Raji (cell line): ENCODE measurements at regions not wholly inside any gene's neighbourhood (a gene's known extent, or its start where the extent isn't known, plus 50 kb on each side); places are given as distances from the start of the nearest gene placed in this dataset.

Experiments used
- POLR2A ChIP-seq: IDR thresholded peaks from 2 replicates; pipeline ENCODE4 v1.6.1; 2011; ENCODE audit warnings: low read depth, low read length, control low read depth; ENCODE audit not compliant: insufficient read depth

DNA sequence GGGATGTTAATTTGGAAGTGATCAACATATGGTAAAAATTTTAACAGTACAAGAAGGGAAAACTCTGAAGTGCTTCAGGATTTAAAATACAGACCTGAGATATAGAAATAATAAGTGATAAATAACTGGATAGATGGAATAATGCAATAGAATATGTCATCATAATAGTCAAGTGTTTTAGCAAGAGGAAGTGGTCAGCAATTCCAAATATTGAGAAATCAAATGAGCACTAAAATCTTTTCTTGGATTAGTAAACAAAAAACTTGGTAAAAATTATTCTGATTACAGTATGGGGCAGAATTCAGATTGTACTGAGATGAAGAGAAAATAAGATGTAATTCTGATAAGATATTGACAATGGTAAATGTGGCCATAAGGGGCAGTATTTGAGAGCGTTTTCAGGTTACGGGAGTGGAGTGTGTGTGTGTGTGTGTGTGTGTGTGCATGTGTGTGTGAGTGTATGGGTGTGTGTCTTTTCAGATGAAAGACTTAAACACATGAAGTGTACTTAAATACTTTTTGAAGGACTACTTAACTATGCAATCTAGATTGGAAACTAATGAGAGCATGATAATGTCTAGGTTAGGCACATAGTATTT is 217.9 kb upstream of the ITGA4 start:
- no peak for TF ChIP-seq POLR2A

DNA sequence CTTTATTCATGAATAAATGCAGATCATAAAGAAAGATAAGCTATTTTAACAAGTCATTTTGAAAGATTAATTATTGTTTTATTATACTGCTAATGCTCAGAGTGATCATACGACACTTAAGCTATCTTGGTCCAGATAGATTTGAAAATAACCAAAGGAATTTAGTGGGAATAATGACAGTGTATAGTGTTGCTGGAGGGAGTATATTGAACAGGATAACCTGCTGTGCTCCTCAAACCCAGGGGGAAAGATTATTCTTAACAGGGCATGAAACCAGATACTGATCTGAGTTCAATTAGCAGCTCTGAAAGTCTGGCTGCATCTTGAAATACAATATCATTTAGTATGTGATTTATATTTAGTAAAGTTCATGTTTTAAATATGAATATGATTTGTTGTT is 216.3 kb upstream of the ITGA4 start:
- no peak for TF ChIP-seq POLR2A

DNA sequence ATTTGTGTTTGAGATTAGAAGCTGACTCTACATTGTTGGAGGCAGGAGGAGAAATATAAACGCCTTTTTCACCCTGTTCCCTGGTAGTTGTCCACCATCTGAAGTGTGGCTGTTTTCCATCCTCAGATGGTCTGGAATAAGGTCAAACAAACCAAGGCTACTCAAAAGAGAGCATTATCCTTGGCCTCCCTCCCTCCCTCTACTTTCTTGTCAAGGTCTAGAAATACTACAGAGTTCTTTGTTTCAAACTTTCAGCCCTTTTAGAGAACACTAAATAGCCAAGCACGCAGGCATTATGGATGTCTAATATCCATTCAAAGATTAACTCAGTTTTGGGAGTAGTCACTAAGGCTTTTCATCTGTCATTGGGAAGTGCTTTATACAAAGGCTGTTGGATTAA is 215.8 kb upstream of the ITGA4 start:
- TF ChIP-seq POLR2A = no peak

DNA sequence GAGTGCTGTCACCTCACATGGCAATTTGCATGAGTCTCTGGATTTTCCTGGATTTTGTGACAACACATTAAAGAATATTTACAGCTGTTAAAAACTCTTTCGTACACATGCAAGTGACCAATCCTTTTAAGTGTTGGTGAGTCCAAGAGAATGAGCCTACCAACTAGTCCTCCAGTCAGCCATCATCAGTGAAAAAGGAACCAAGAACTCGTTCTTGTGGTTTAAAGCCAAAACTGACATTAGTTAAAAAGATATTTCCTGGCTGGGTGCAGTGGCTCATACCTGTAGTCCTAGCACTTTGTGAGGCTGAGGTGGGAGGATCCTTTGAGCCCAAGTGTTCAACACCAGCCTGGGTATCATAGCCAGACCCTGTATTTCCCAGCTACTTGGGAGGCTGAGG is 215.4 kb upstream of the ITGA4 start:
- TF ChIP-seq POLR2A = no peak

DNA sequence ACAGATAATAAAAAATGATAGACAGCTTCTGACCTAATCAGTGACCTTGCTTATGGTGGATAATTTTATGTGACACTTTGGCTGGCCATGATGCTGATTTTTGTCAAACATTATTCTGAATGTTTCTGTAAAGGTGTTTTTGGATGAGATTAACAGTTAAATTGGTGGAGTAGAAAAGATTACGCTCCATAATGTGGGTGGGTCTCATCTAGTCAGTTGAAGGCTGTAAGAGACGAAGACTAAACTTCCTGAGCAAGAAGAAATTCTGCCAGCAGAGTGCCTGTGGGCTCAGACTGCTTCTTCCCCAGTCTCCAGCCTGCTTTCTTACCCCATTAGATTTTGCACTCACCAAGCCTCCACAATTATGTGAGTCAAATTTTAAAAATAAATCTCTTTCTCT is 214.9 kb upstream of the ITGA4 start:
- no peak for TF ChIP-seq POLR2A

DNA sequence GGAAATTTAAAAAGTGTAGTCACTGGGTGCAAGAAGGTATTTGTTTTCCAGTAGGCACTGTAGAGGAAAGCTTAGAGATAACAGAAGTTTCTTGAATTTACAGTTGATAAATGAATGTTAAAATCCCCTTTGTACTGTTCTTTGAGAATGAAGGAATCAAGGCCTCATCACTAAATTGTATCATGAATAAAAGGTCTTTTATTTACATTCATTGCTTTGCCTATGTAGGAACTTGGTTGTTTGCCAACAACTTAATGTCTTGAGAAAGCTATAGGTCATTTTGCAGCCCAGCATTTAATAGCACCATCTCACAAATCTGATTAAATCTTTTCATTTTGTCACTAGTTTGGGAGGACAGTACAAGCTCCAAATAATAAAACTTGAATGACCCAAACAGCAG is 213.9 kb upstream of the ITGA4 start:
- TF ChIP-seq POLR2A = no peak

DNA sequence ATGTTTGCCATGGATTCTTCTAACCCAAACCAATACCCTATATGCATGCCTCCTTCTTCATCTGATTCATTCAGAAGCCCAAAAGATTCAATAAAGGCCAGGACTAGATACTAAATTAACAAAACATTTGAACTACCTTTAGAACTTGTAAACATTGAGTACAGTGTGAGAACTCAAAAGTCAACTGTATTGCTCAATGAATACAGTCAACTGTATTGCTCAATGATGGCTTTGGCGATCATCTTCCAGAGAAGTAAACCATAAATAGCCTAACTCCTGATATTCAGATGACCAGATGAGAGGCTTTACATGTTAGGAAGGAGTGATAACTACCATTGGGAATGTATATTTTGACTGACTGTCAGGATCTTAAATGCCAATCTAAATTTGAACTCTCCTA is 206.5 kb upstream of the ITGA4 start:
- no peak for TF ChIP-seq POLR2A

DNA sequence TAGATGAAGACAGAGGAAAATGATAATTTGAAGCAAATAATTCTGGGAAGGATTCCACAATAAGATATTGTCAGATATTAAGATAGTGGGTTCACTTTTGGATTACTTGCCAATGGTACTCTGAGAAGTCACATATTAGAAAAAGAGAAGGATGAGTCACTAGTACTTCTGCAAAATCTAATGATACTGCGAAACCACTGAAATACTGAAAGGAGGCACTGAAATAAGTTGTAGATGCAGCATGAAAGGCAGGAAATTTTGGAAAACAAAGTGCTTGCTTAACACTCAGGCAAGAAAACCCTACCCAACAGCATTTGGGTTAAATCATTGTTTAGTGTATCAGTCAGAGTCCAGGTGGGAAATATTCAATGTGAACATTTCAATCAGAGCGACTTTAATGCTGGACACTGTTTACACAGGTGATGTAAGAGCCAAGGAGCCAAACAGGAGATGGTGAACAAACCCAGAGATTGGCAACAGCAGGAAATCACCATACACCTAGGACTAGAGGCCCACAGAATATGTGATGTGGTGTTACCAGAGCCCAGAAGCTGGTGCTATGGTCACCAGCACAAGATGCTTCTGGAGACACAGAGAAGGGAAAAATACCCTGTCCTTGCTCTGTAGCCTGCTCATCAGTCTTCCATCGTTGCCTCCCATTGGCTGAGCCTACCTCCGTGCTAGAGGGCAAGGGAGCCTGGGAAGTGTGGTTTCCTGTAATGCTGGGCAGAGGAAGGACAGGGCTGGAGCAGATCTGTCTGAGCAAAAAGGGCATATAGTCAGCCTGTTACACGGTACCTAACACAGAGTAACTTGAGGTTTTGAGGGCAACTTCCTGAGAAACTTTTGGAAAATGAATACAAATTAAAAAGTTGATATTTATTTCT is 204.7 kb upstream of the ITGA4 start:
- TF ChIP-seq POLR2A = no peak

DNA sequence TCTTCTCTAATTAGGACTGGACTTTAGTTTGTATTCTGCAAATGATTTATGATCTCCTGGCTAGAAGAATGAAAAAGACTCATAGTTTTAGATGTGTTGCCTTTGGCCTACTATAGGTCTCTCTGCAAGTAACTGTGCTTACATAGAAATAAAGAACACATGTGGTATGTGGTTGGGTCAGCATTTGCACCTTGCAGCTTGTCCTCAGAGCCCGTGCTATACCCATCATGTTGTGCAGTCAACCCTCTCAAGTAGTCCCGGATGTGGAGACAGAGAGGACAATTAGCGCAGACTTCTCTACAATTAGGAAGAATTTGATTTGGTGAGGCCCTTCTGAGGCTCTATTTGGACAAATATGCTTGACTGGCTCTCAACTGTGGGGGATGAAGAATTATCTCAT is 203.7 kb upstream of the ITGA4 start:
- TF ChIP-seq POLR2A = no peak

DNA sequence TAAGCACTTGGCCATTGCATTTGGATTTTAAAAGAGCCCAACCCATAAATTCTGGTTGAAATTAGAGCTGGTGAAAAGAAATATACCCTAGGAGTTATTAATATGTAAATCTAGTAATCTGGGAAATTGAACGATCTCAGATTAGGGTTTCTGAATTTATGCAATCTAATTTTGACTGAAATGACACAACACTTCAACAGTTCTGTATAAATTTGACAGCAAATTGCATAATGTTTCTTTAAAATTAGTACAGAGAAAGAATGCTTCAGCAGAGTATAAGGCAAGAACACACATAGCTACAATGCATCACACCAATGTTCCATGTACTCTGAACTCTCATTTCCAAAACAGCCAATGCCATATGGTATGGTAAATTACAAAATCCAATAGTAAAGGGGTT is 201.5 kb upstream of the ITGA4 start:
- TF ChIP-seq POLR2A = no peak

DNA sequence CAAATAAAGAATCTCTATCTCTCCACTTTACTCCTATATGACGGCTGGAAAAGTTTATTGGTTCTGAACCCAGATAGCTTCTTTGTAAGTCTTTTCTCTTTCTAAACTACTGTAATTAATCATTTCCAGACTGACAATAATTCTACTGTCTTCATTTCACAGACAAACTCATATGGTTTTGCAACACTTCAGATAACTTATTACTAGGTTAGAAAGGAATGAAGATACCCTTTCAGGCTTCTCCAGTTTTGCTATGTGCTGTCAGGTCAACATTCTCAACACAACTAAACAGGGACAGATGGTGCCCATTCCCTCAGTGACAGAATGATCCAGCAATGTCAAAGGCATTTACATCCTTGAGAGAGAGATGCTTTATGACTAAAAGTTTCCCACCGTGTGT is 198.5 kb upstream of the ITGA4 start:
- TF ChIP-seq POLR2A = no peak

DNA sequence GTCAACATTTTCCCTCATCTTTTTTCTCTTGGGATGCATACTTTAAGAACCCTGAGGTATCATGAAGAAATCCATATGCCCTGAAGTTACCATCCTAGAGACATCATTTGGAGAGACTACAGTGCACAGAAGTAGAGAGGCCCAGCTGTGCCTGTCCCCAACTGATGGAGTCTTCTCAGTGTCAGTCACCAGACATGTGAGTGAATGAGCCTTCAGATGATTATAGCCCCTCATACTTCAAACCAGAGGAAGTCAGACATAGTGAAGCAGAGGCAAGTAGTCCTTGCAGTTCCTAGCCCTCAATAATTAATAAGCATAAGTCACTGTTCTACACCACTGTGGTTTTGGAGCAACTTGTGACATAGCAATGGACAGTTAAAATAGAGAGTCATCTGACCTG is 194.4 kb upstream of the ITGA4 start:
- no peak for TF ChIP-seq POLR2A

DNA sequence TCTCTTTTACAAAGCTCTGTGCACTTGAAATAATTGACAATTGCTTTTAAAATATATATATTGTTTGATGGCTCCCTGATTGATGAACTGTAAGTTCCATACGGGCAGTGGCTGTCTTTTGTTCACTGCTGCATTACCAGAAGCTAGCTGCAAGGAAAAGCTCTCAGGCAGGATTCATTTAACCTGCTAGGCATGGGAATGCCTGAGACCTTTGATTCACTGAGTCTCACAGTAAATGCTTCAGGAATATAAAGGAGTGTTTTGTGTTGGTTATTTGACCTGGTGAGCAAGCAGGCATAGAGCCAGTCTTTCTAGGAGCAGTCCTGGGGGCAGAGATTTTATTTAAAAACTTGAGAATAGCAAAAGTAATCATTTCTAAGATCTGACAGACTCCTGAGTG is 193.2 kb upstream of the ITGA4 start:
- no peak for TF ChIP-seq POLR2A

DNA sequence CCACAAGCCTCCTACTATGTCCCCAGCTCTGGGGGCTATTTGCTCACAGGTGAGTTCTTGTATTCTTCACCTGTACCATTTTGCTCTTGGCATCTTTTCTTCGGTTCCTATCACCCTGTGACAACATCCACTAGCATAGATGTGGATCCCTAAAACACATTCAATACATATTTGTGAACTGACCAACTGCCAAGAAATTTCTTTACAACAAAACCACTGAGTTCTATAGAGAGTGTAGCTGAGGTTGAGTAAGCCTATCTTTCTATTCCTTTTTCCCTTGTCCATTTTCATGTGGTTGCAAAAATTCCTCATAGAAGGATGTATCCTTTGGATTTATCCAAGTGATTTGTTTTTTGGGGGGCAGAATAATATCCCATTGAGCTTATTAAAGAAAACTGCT is 192.7 kb upstream of the ITGA4 start:
- TF ChIP-seq POLR2A = no peak

DNA sequence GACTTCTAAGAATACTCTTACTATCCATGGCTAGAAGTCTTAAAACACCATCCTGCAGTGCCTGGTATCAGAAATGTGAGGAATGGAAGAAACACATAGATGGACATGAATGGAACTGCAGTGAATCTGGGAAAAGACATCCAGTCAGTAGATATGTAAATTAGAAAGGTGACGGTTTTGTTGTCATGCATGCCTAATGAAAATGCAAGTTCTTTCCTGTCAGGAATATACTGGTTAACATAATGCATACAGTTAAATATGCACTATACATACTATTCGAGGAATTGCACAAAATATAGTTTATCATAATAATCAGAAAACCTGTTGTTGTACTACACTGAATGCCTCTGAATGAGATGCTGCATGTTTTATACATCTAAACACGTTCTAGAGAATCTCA is 190.6 kb upstream of the ITGA4 start:
- no peak for TF ChIP-seq POLR2A

DNA sequence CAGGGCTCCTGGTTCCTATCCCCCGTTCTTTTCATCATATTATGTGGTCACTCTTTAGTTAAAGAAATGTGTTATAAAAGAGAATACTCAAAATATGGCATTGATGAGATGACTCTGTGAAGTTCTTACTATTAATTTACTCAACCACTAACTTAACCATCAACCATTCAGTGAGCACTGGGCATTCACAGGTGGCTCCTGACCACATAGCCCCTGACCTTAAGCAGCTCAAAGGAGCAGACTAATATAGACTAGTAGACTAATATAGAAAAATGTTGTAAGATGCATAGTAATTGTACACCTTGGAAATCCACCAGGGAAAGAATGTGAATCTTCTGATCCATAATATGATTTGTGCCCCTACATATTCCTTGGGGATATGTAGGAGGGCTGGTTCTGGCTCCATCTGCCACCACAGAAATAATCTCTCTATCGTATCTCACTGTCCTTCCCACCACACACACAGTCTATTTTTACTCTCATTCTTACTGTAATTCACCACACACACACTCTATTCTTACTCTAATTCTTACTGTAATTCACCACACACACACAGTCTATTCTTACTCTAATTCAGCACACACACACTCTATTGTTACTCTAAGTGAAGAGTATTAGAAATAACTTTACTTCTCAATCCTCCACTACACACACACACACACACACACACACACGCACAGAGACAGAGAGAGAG is 188.9 kb upstream of the ITGA4 start:
- no peak for TF ChIP-seq POLR2A
